ENCODE measurements at regions not wholly inside any gene's neighbourhood (a gene's known extent, or its start where the extent isn't known, plus 50 kb on each side); places are given as distances from the start of the nearest gene placed in this dataset.

- TF ChIP-seq SMC3 (IDR thresholded peaks at IDR 0.05; ENCODE audit: low read depth, low read length) (no peak), RCOR1 (IDR thresholded peaks at IDR 0.05; ENCODE audit: insufficient replicate concordance, low read length) (no peak), POLR2A (IDR thresholded peaks at IDR 0.05; ENCODE audit: low read depth, low read length) (no peak), MAFK (IDR thresholded peaks at IDR 0.05; ENCODE audit: low read depth, low read length) (no peak), MXI1 (IDR thresholded peaks at IDR 0.05; ENCODE audit: borderline replicate concordance, low read depth, low read length) (no peak)
- TF ChIP-seq, protein P1, sequence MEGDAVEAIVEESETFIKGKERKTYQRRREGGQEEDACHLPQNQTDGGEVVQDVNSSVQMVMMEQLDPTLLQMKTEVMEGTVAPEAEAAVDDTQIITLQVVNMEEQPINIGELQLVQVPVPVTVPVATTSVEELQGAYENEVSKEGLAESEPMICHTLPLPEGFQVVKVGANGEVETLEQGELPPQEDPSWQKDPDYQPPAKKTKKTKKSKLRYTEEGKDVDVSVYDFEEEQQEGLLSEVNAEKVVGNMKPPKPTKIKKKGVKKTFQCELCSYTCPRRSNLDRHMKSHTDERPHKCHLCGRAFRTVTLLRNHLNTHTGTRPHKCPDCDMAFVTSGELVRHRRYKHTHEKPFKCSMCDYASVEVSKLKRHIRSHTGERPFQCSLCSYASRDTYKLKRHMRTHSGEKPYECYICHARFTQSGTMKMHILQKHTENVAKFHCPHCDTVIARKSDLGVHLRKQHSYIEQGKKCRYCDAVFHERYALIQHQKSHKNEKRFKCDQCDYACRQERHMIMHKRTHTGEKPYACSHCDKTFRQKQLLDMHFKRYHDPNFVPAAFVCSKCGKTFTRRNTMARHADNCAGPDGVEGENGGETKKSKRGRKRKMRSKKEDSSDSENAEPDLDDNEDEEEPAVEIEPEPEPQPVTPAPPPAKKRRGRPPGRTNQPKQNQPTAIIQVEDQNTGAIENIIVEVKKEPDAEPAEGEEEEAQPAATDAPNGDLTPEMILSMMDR (conservative IDR thresholded peaks at IDR 0.05; ENCODE audit: low read depth, low read length) = no peak
Observed at GRCh38 chr5:155838394-155838793, 488.6 kb upstream of the SGCD start.
